Ishikawa (cell line): ENCODE measurements at regions not wholly inside any gene's neighbourhood (a gene's known extent, or its start where the extent isn't known, plus 50 kb on each side); places are given as distances from the start of the nearest gene placed in this dataset.

Source experiments
- CEBPB ChIP-seq: IDR thresholded peaks from 2 replicates; pipeline ENCODE4 v1.6.1; 2012
- CREB1 ChIP-seq: IDR thresholded peaks from 2 replicates; pipeline ENCODE4 v1.6.1; 2012; ENCODE audit warnings: low read depth
- EGR1 ChIP-seq: IDR thresholded peaks from 2 replicates; pipeline ENCODE4 v1.6.1; 2012
- EP300 ChIP-seq: IDR thresholded peaks from 2 replicates; pipeline ENCODE4 v1.6.1; 2012; ENCODE audit warnings: borderline replicate concordance
- FOXM1 ChIP-seq: IDR thresholded peaks from 2 replicates; pipeline ENCODE4 v1.6.1; 2012; ENCODE audit warnings: low read depth, borderline replicate concordance
- NFIC ChIP-seq: IDR thresholded peaks from 2 replicates; pipeline ENCODE4 v1.6.1; 2012
- RAD21 ChIP-seq: IDR thresholded peaks from 2 replicates; pipeline ENCODE4 v1.6.1; 2012; ENCODE audit warnings: low read depth
- TAF1 ChIP-seq: IDR thresholded peaks from 2 replicates; pipeline ENCODE4 v1.6.1; 2012; ENCODE audit warnings: low read depth, mild to moderate bottlenecking
- TCF12 ChIP-seq: IDR thresholded peaks from 2 replicates; pipeline ENCODE4 v1.6.1; 2012; ENCODE audit warnings: low read depth
- TEAD4 ChIP-seq: IDR thresholded peaks from 2 replicates; pipeline ENCODE4 v1.6.1; 2012
- YY1 ChIP-seq: IDR thresholded peaks from 2 replicates; pipeline ENCODE4 v1.6.1; 2012; ENCODE audit warnings: low read depth
- ZBTB7A ChIP-seq: IDR thresholded peaks from 2 replicates; pipeline ENCODE4 v1.6.1; 2012; ENCODE audit warnings: low read depth
- TF ChIP-seq, protein P1 (sequence below): IDR thresholded peaks from 2 replicates; pipeline ENCODE4 v1.6.1; 2012; ENCODE audit warnings: low read depth, mild to moderate bottlenecking
- TF ChIP-seq, protein P2 (sequence below): IDR thresholded peaks from 2 replicates; pipeline ENCODE4 v1.6.1; 2012
- TF ChIP-seq, protein P3 (sequence below): IDR thresholded peaks from 2 replicates; pipeline ENCODE4 v1.6.1; 2012

DNA sequence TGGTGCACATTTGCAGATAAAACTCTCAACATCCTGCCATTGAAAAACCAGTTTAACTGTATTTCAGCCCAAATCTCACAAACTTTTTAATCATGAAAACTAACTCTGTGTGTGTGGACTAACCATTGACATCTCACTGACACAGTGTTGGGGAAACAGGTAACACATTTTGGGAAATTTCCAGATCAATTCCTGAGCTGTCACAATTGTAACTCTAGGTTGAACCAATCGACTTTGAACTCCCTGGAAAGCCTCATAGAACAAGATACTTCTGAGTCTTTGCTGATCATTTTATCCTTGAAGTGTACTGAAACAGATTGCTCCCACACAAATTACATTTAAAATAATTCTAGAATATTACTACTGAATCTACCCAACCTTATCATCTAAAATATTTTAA, 667.9 kb upstream of the NR2F2 start:
- TF ChIP-seq CEBPB, result no peak
- TF ChIP-seq, protein P1, sequence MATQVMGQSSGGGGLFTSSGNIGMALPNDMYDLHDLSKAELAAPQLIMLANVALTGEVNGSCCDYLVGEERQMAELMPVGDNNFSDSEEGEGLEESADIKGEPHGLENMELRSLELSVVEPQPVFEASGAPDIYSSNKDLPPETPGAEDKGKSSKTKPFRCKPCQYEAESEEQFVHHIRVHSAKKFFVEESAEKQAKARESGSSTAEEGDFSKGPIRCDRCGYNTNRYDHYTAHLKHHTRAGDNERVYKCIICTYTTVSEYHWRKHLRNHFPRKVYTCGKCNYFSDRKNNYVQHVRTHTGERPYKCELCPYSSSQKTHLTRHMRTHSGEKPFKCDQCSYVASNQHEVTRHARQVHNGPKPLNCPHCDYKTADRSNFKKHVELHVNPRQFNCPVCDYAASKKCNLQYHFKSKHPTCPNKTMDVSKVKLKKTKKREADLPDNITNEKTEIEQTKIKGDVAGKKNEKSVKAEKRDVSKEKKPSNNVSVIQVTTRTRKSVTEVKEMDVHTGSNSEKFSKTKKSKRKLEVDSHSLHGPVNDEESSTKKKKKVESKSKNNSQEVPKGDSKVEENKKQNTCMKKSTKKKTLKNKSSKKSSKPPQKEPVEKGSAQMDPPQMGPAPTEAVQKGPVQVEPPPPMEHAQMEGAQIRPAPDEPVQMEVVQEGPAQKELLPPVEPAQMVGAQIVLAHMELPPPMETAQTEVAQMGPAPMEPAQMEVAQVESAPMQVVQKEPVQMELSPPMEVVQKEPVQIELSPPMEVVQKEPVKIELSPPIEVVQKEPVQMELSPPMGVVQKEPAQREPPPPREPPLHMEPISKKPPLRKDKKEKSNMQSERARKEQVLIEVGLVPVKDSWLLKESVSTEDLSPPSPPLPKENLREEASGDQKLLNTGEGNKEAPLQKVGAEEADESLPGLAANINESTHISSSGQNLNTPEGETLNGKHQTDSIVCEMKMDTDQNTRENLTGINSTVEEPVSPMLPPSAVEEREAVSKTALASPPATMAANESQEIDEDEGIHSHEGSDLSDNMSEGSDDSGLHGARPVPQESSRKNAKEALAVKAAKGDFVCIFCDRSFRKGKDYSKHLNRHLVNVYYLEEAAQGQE, result no peak
- TF ChIP-seq NFIC, result no peak
- no peak for TF ChIP-seq FOXM1
- TF ChIP-seq TEAD4, result no peak
- no peak for TF ChIP-seq TCF12
- TF ChIP-seq, protein P2, sequence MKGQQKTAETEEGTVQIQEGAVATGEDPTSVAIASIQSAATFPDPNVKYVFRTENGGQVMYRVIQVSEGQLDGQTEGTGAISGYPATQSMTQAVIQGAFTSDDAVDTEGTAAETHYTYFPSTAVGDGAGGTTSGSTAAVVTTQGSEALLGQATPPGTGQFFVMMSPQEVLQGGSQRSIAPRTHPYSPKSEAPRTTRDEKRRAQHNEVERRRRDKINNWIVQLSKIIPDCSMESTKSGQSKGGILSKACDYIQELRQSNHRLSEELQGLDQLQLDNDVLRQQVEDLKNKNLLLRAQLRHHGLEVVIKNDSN, result no peak
- TF ChIP-seq ZBTB7A, result no peak
- no peak for TF ChIP-seq RAD21
- TF ChIP-seq CREB1, result no peak

DNA sequence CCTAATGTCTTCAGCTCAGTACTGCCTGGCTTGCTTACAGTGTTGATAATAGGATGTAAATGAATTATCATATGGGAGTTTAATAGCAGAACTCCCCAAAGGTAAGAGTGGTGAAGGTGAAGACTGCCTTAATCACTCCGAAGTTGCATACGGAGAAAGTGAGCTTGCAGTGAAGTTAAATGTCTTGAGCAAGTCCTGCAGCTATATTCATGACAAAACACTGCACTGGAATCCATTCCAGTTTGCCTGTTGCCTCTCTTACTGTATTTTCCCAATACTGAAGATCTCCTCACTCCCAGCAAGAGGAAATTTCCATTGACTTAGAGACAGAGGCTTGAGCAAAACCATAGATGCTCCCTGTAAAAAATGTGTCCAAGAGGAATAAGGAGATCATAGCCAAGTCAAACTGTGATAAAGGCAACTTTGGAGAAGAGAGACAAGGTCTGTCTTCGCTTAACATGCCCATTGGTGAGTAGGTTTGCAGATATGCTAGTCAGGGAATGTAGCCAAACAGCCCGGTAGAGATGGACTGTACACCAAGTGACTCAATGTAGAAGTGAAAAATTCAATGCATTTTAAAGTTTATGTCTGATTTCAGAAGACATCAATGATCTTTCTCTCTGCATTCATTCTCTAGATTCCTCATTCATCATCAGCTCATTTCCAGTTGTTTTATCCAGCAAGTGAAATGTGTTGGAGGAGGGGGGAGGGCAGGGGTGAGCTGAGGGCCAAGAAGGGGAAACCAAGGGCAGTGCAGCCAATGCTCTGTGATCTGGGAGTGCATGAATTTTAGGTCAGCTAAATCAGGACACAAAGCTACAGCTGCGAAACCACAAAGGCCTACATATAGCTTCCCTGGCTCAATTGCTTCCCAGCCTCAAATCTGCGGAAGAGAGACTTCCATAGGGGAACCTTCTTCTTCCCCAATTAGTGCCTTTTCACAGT, 667.1 kb upstream of the NR2F2 start:
- TF ChIP-seq RAD21 (no peak), NFIC (no peak), CREB1 (no peak), EGR1 (no peak), YY1 (no peak), CEBPB (no peak), TCF12 (no peak), TAF1 (no peak), EP300 (no peak), FOXM1 (no peak), ZBTB7A (no peak)
- TF ChIP-seq, protein P3, sequence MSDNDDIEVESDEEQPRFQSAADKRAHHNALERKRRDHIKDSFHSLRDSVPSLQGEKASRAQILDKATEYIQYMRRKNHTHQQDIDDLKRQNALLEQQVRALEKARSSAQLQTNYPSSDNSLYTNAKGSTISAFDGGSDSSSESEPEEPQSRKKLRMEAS, result no peak
- TF ChIP-seq, protein P1, result no peak
- TF ChIP-seq, protein P2, result no peak

DNA sequence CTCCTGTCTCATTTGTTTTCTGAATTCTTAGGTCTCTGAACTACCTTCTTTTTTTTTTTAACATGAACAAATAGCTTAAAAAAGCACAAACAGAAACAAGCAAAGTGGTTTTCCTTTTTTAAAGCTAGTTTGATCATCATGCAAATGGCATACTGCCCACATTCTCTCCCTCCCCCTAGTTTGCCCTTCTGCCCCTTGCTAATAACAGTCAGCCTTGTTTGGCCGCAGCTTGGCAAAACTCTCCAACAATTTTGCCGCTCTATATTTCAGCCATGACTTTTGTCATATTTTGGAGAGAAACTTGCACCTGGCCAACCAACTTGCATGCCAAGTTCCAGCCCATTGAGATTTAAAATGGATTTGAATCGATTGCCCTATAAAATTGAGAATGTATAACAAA, 666.0 kb upstream of the NR2F2 start:
- TF ChIP-seq CREB1, result no peak
- no peak for TF ChIP-seq TEAD4
- TF ChIP-seq, protein P2, result no peak
- no peak for TF ChIP-seq TCF12
- no peak for TF ChIP-seq TAF1
- no peak for TF ChIP-seq CEBPB
- no peak for TF ChIP-seq NFIC
- TF ChIP-seq, protein P3, result no peak
- TF ChIP-seq EGR1, result no peak
- TF ChIP-seq FOXM1, result no peak
- no peak for TF ChIP-seq YY1
- TF ChIP-seq ZBTB7A, result no peak

DNA sequence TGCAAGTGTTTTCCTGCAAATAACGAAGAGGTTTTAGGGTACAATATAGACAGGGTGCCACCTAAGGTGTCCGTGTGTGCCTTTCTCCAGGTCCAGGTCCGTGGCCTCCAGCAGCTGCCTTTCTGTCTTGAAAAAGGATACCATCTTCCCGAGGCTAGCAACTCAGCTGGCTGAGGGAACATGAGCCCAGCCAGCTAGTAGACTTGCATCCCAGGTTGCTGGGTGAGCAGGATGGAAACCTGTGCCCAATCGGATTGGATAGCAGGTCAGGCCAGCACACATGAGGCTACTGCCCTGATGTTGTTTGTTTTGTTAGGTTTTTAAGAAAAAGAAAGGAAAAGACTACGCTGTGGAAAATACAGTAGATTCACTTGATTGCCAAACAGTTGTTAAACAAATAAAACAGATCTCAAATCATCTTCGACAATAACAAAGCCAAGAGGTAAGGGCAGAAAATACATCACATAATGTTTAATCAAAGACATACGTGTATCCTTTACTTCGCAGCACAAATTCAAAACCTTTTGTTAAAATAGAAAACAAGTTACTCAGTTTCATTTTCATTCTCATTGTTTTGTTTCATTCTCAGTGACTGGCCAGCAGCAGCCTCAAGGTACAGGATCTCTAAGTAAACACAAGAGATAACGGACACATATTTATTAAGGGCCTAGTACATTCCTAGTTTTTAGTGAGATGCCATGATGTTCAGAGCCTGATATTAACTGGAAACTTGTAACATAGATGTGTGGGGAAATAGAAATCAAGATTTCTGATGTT, 661.2 kb upstream of the NR2F2 start:
- no peak for TF ChIP-seq TEAD4
- no peak for TF ChIP-seq ZBTB7A
- TF ChIP-seq YY1, result no peak
- TF ChIP-seq, protein P3, result no peak
- no peak for TF ChIP-seq EGR1
- no peak for TF ChIP-seq TAF1
- no peak for TF ChIP-seq EP300
- no peak for TF ChIP-seq CREB1
- no peak for TF ChIP-seq FOXM1
- no peak for TF ChIP-seq CEBPB
- no peak for TF ChIP-seq TCF12
- TF ChIP-seq RAD21, result no peak
- TF ChIP-seq, protein P1, result no peak
- no peak for TF ChIP-seq NFIC
- TF ChIP-seq, protein P2, result no peak
